ENCODE measurements at regions not wholly inside any gene's neighbourhood (a gene's known extent, or its start where the extent isn't known, plus 50 kb on each side); places are given as distances from the start of the nearest gene placed in this dataset.

- H3K9me2 ChIP-seq (replicated peaks; ENCODE audit: insufficient read depth) = no peaks in the 10 kb centered on the region
- H3K79me2 ChIP-seq = no peaks in the 10 kb centered on the region
- no peaks in the 10 kb centered on the region for H3K4me1 ChIP-seq (ENCODE audit: insufficient read depth)
- no peak overlapping the region for H3K4me2 ChIP-seq
- H2AFZ ChIP-seq = no peak overlapping the region
- WGBS (ENCODE audit: low lambda C conversion rate, missing lambda C conversion rate) = 95% methylated on average over 4 of the region's 4 CpGs
- H3K27me3 ChIP-seq = no peaks in the 10 kb centered on the region
- TF ChIP-seq CTCF (IDR thresholded peaks at IDR 0.05; ENCODE audit: poor library complexity) = no peak
- TF ChIP-seq EZH2 (IDR thresholded peaks at IDR 0.05; ENCODE audit: borderline replicate concordance) = no peak
- no peak for TF ChIP-seq EZH2phosphoT487 (IDR thresholded peaks at IDR 0.05; ENCODE audit: low read depth, severe bottlenecking, unreplicated experiment)
- no peak overlapping the region for H3K4me3 ChIP-seq
- DNase-seq (ENCODE audit: low spot score) = no peak
- no peaks in the 10 kb centered on the region for H3K9me3 ChIP-seq (ENCODE audit: low read depth)
- H3K27ac ChIP-seq = no peak overlapping the region
- no peaks in the 10 kb centered on the region for H4K20me1 ChIP-seq (ENCODE audit: insufficient read depth, poor library complexity, severe bottlenecking)
- H3K36me3 ChIP-seq (replicated peaks; ENCODE audit: insufficient read depth, low read depth) = no peaks in the 10 kb centered on the region
Measured at GRCh38 chr19:31974941-31975340, 370.5 kb upstream of the ZNF507 start.

- Histone ChIP-seq H3K9me2 (replicated peaks; ENCODE audit: insufficient read depth) (no peaks in the 10 kb centered on the region), H3K27me3 (no peaks in the 10 kb centered on the region), H3K9me3 (ENCODE audit: low read depth) (no peaks in the 10 kb centered on the region), H3K4me1 (ENCODE audit: insufficient read depth) (no peaks in the 10 kb centered on the region), H2AFZ (no peak overlapping the region), H3K36me3 (replicated peaks; ENCODE audit: insufficient read depth, low read depth) (no peaks in the 10 kb centered on the region), H3K4me2 (no peak overlapping the region), H3K4me3 (no peak overlapping the region), H3K27ac (no peak overlapping the region), H4K20me1 (ENCODE audit: insufficient read depth, poor library complexity, severe bottlenecking) (no peaks in the 10 kb centered on the region), H3K79me2 (no peaks in the 10 kb centered on the region)
- no peak for DNase-seq (ENCODE audit: low spot score)
- TF ChIP-seq EZH2phosphoT487 (IDR thresholded peaks at IDR 0.05; ENCODE audit: low read depth, severe bottlenecking, unreplicated experiment) (no peak), CTCF (IDR thresholded peaks at IDR 0.05; ENCODE audit: poor library complexity) (no peak), EZH2 (IDR thresholded peaks at IDR 0.05; ENCODE audit: borderline replicate concordance) (no peak)
- WGBS (ENCODE audit: low lambda C conversion rate, missing lambda C conversion rate) = 86% methylated on average over 4 of the region's 4 CpGs
Measured at GRCh38 chr19:31975461-31975860, 369.9 kb upstream of the ZNF507 start.

- H3K9me3 ChIP-seq (ENCODE audit: low read depth) = no peaks in the 10 kb centered on the region
- no peak overlapping the region for H3K4me3 ChIP-seq
- TF ChIP-seq EZH2 (IDR thresholded peaks at IDR 0.05; ENCODE audit: borderline replicate concordance) (no peak), EZH2phosphoT487 (IDR thresholded peaks at IDR 0.05; ENCODE audit: low read depth, severe bottlenecking, unreplicated experiment) (no peak), CTCF (IDR thresholded peaks at IDR 0.05; ENCODE audit: poor library complexity) (no peak)
- no peak for DNase-seq (ENCODE audit: low spot score)
- no peaks in the 10 kb centered on the region for H3K36me3 ChIP-seq (replicated peaks; ENCODE audit: insufficient read depth, low read depth)
- no peaks in the 10 kb centered on the region for H3K27me3 ChIP-seq
- H2AFZ ChIP-seq = no peak overlapping the region
- 94% methylated on average over 6 of the region's 6 CpGs for WGBS (ENCODE audit: low lambda C conversion rate, missing lambda C conversion rate)
- no peaks in the 10 kb centered on the region for H4K20me1 ChIP-seq (ENCODE audit: insufficient read depth, poor library complexity, severe bottlenecking)
- H3K4me1 ChIP-seq (ENCODE audit: insufficient read depth) = no peaks in the 10 kb centered on the region
- H3K9me2 ChIP-seq (replicated peaks; ENCODE audit: insufficient read depth) = no peaks in the 10 kb centered on the region
- no peaks in the 10 kb centered on the region for H3K79me2 ChIP-seq
- no peak overlapping the region for H3K4me2 ChIP-seq
- no peak overlapping the region for H3K27ac ChIP-seq
Measured at GRCh38 chr19:31976775-31977536, 368.5 kb upstream of the ZNF507 start.
